Neutrophil (primary cell): ENCODE measurements at regions not wholly inside any gene's neighbourhood (a gene's known extent, or its start where the extent isn't known, plus 50 kb on each side); places are given as distances from the start of the nearest gene placed in this dataset.
"Not testable (repeated sequence)": the region's sequence is repeated elsewhere in the genome, so short reads cannot be mapped to it uniquely, and the experiment has no call there.

Experiments
- H3K27ac ChIP-seq: fragments of 200-600 bp; sonication (generic); 2 replicates; pipeline ENCODE4 v1.5.1; 2016; ENCODE audit warnings: mild to moderate bottlenecking, moderate library complexity
- H3K27me3 ChIP-seq: fragments of 200-600 bp; sonication (generic); 2 replicates; pipeline ENCODE4 v1.6.0; 2016; ENCODE audit warnings: mild to moderate bottlenecking
- H3K36me3 ChIP-seq: fragments of 200-600 bp; sonication (generic); 2 replicates; pipeline ENCODE4 v1.5.1; 2017
- H3K4me1 ChIP-seq, 2 experiments: fragments of 200-600 bp in 1 of 2; sonication (generic) in 1 of 2; 1 replicate in 1 of 2; 2 replicates in 1 of 2; pipeline versions ENCODE4 v1.5.1 to v1.6.1; 2013 to 2016; ENCODE audit warnings: low read depth in 1 of 2, low read length in 1 of 2, mild to moderate bottlenecking in 1 of 2, moderate library complexity in 1 of 2; ENCODE audit not compliant: control insufficient read depth in 1 of 2, insufficient read depth in 1 of 2
- H3K4me3 ChIP-seq, 2 experiments: fragments of 200-600 bp in 1 of 2; sonication (generic) in 1 of 2; 1 replicate in 1 of 2; 2 replicates in 1 of 2; pipeline ENCODE4 v1.5.1; 2013 to 2016; ENCODE audit warnings: low read depth in 1 of 2, low read length in 1 of 2, mild to moderate bottlenecking in 1 of 2, moderate library complexity in 1 of 2
- H3K9me3 ChIP-seq: fragments of 200-600 bp; sonication (generic); 2 replicates; pipeline ENCODE4 v1.5.1; 2016
- CTCF ChIP-seq: fragments of 200-600 bp; sonication (generic); IDR thresholded peaks from 2 replicates; pipeline ENCODE4 v1.5.1; 2016; ENCODE audit warnings: antibody characterized with exemption

DNA sequence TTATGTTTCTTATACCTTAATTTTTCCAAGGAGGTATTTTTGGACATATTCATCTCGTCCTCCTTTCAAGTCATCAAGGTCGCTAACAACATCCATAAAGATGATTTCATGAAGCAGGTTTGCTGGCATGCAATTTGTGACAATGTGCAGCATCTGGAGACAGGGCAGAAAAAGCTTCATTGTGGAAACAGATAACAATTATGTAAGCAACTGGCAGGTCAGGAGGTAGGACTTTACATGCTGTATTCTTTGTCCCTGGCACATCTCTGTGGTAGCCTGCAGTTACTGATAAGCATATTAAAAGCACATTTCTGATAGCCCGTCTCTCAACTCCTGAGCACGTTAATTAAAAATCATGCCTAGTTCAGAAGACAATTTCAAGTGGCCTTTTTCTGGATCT is 156.8 kb downstream of the LEPR start:
- H3K4me3 ChIP-seq, result no peak overlapping the region
- H3K4me1 ChIP-seq, result no peaks in the 10 kb centered on the region
- TF ChIP-seq CTCF, result no peak
- H3K36me3 ChIP-seq, result no peaks in the 10 kb centered on the region
- no peaks in the 10 kb centered on the region for H3K27me3 ChIP-seq
- H3K27ac ChIP-seq, result no peak overlapping the region
- no peaks in the 10 kb centered on the region for H3K9me3 ChIP-seq

DNA sequence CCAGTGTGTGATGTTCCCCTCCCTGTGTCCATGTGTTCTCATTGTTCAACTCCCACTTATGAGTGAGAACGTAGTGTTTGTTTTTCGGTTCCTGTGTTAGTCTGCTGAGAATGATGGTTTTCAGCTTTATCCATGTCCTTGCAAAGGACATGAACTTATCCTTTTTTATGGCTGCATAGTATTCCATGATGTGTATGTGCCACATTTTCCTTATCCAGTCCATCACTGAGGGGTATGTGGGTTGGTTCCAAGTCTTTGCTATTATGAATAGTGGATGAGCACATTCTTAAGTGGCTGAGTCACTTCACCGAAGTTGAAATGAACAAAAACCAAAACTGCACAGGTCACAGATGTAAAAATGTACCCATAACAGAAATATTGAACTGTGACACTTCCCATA is 157.5 kb downstream of the LEPR start:
- H3K27ac ChIP-seq, H3K27me3 ChIP-seq, H3K36me3 ChIP-seq, H3K9me3 ChIP-seq, H3K4me1 ChIP-seq, H3K4me3 ChIP-seq: not testable (repeated sequence)

- Histone ChIP-seq H3K36me3 (no peaks in the 10 kb centered on the region), H3K27me3 (no peaks in the 10 kb centered on the region), H3K4me3 (no peak overlapping the region), H3K27ac (no peak overlapping the region), H3K9me3 (no peaks in the 10 kb centered on the region), H3K4me1 (no peaks in the 10 kb centered on the region)
- TF ChIP-seq CTCF, result no peak
These were observed 160.7 kb downstream of the LEPR start for GRCh38 chr1:65581119-65581518.

- no peak for TF ChIP-seq CTCF
- H3K4me1 ChIP-seq, result no peaks in the 10 kb centered on the region
- H3K4me3 ChIP-seq, result no peak overlapping the region
- no peaks in the 10 kb centered on the region for H3K27me3 ChIP-seq
- no peaks in the 10 kb centered on the region for H3K9me3 ChIP-seq
- H3K27ac ChIP-seq, result no peak overlapping the region
- H3K36me3 ChIP-seq, result no peaks in the 10 kb centered on the region
These were observed 163.9 kb downstream of the LEPR start for GRCh38 chr1:65584399-65584798.

DNA sequence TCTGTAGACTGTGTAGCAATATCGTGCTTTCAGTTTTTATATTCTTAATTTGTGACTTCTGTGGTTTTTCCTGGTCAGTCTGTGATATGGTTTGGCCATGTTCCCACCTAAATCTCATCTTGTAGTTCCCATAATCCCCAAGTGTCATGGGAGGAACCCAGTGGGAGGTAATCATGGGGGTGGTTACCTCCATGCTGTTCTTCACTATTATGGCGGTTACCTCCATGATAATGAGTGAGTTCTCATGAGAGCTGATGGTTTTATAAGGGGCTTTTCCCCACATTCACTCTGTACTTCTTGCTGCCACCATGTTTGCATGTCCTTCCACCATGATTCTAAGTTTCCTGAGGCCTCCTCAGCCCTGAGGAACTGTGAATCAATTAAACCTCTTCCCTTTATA is 169.8 kb downstream of the LEPR start:
- no peak overlapping the region for H3K27ac ChIP-seq
- H3K9me3 ChIP-seq, result no peaks in the 10 kb centered on the region
- H3K4me1 ChIP-seq, result no peaks in the 10 kb centered on the region
- no peak overlapping the region for H3K4me3 ChIP-seq
- no peak for TF ChIP-seq CTCF
- no peaks in the 10 kb centered on the region for H3K36me3 ChIP-seq
- no peaks in the 10 kb centered on the region for H3K27me3 ChIP-seq

- Histone ChIP-seq H3K27me3 (no peaks in the 10 kb centered on the region), H3K36me3 (no peaks in the 10 kb centered on the region), H3K4me3 (no peak overlapping the region), H3K9me3 (no peaks in the 10 kb centered on the region), H3K27ac (no peak overlapping the region), H3K4me1 (no peaks in the 10 kb centered on the region)
- no peak for TF ChIP-seq CTCF
These were observed 173.0 kb downstream of the LEPR start for GRCh38 chr1:65593516-65593915.
